Lower leg skin (tissue), 3 donors: ENCODE measurements at regions not wholly inside any gene's neighbourhood (a gene's known extent, or its start where the extent isn't known, plus 50 kb on each side); places are given as distances from the start of the nearest gene placed in this dataset.

Experiments used
- POLR2A ChIP-seq, 2 donors: fragments of 450-650 bp; IDR thresholded peaks; one replicate each; pipeline ENCODE4 v1.6.1; 2016 to 2017; ENCODE audit warnings: antibody characterized with exemption in 2 of 2, mild to moderate bottlenecking in 1 of 2, moderate library complexity in 1 of 2
- TF ChIP-seq, protein P1 (sequence below), 3 donors: fragments of 450-650 bp; IDR thresholded peaks; one replicate each; pipeline ENCODE4 v1.5.1; 2016; ENCODE audit warnings: antibody characterized with exemption in 3 of 3, mild to moderate bottlenecking in 3 of 3, moderate library complexity in 2 of 3

DNA sequence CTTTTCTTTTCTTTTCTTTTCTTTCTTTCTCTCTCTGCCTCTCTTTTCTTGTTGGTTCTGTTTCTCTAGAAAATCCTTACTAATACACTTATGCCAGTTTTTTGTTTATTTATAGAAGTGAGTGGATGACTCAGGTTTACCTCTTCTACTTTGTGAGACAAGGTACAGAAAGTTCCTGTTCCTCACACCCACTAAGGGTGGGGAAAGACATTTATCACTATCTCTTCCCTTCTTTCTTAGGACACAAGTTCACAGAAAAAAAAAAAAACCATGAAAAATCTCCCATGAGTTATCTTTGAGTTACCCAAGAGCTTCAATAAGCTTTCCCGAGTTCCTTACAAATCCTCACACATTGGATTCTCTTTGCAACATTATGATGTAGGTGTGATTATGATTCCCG lies 60.9 kb upstream of the CD180 start:
- TF ChIP-seq, protein P1, sequence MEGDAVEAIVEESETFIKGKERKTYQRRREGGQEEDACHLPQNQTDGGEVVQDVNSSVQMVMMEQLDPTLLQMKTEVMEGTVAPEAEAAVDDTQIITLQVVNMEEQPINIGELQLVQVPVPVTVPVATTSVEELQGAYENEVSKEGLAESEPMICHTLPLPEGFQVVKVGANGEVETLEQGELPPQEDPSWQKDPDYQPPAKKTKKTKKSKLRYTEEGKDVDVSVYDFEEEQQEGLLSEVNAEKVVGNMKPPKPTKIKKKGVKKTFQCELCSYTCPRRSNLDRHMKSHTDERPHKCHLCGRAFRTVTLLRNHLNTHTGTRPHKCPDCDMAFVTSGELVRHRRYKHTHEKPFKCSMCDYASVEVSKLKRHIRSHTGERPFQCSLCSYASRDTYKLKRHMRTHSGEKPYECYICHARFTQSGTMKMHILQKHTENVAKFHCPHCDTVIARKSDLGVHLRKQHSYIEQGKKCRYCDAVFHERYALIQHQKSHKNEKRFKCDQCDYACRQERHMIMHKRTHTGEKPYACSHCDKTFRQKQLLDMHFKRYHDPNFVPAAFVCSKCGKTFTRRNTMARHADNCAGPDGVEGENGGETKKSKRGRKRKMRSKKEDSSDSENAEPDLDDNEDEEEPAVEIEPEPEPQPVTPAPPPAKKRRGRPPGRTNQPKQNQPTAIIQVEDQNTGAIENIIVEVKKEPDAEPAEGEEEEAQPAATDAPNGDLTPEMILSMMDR (IDR thresholded peaks at IDR 0.05): no peak
- TF ChIP-seq POLR2A (IDR thresholded peaks at IDR 0.05): no peak
